Coronary artery (tissue), 2 donors: ENCODE measurements at regions not wholly inside any gene's neighbourhood (a gene's known extent, or its start where the extent isn't known, plus 50 kb on each side); places are given as distances from the start of the nearest gene placed in this dataset.
"Not testable (repeated sequence)": the region's sequence is repeated elsewhere in the genome, so short reads cannot be mapped to it uniquely, and the experiment has no call there.

Source experiments
- DNase-seq: peaks from one replicate; pipeline ENCODE4 v3.0.0-alpha.2; 2017; ENCODE audit warnings: low spot score
- H3K27ac ChIP-seq, 2 donors: fragments of 200-600 bp; sonication (generic); one replicate each; pipeline ENCODE4 v1.5.1; 2016 to 2019
- H3K4me3 ChIP-seq: fragments of 200-600 bp; sonication (generic); 2 replicates; pipeline ENCODE4 v1.5.1; 2016; ENCODE audit warnings: mild to moderate bottlenecking, moderate library complexity
- TF ChIP-seq, protein P1 (sequence below): fragments of 200-600 bp; sonication (generic); IDR thresholded peaks from one replicate; pipeline ENCODE4 v1.5.1; 2019; ENCODE audit warnings: antibody characterized with exemption

DNA sequence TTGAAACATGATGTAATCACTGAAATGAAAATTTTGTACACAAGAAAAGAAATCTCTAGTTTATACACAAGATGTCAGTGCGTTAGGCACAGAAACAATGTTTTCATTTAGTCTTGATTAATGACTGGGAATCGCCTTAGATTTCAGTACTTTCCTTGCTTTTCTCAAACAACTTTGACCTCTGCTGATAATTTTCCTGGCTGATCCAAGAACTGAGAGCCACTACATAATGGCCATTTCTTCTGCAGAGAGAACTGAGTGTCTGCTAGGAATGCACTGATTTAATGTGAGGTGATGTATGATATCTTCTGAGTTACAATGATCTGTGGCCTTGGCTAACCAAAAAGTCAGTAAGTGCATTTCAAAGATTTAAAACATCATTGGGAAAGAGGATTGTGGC lies 308.1 kb downstream of the CTH start:
- TF ChIP-seq, protein P1, sequence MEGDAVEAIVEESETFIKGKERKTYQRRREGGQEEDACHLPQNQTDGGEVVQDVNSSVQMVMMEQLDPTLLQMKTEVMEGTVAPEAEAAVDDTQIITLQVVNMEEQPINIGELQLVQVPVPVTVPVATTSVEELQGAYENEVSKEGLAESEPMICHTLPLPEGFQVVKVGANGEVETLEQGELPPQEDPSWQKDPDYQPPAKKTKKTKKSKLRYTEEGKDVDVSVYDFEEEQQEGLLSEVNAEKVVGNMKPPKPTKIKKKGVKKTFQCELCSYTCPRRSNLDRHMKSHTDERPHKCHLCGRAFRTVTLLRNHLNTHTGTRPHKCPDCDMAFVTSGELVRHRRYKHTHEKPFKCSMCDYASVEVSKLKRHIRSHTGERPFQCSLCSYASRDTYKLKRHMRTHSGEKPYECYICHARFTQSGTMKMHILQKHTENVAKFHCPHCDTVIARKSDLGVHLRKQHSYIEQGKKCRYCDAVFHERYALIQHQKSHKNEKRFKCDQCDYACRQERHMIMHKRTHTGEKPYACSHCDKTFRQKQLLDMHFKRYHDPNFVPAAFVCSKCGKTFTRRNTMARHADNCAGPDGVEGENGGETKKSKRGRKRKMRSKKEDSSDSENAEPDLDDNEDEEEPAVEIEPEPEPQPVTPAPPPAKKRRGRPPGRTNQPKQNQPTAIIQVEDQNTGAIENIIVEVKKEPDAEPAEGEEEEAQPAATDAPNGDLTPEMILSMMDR = no peak
- DNase-seq = no peak
- H3K4me3 ChIP-seq = no peak overlapping the region
- peak overlapping the region in 1 of 2 donors; percentile 48 for H3K27ac ChIP-seq

DNA sequence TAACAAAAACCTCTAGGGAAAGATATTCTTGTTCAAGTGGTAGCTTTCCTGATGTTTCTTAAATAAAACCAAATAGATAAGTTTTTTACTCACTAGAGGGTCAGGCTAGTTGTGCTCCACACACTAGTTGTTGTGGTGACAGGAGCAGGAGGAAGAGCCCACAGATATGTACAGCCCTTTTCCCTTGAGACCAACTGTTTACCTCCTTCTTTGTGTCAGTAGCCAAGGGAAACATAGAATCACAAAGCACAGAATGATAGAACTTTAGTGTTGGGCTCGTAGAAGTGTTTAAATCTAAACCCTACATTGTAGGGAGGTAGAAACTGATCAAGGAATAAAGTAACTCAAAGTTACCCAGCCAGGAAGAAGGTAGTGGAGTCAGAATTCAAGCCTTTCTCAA lies 309.0 kb downstream of the CTH start:
- no peak for DNase-seq
- TF ChIP-seq, protein P1 = no peak
- Histone ChIP-seq H3K4me3 (no peak overlapping the region), H3K27ac (no peak overlapping the region)

DNA sequence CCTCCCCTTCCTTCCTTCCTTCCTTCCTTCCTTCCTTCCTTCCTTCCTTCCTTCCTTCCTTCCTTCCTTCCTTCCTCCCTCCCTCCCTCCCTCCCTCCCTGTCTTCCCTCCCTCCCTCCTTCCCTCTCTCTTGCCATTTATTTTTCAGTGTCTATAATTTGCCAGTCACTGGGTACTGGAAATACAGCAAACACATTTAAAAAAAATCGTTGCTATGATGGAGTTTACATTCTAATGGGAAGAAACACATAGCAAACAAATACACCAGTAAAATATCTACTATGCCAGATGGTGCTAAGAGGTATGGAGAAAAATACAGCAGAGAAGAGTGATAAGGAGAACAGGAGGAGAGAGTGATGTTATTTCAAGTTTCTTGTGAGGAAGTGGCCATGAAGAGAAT lies 309.5 kb downstream of the CTH start:
- no peak overlapping the region for H3K4me3 ChIP-seq
- TF ChIP-seq, protein P1 = no peak
- no peak for DNase-seq
- H3K27ac ChIP-seq = no peak overlapping the region

DNA sequence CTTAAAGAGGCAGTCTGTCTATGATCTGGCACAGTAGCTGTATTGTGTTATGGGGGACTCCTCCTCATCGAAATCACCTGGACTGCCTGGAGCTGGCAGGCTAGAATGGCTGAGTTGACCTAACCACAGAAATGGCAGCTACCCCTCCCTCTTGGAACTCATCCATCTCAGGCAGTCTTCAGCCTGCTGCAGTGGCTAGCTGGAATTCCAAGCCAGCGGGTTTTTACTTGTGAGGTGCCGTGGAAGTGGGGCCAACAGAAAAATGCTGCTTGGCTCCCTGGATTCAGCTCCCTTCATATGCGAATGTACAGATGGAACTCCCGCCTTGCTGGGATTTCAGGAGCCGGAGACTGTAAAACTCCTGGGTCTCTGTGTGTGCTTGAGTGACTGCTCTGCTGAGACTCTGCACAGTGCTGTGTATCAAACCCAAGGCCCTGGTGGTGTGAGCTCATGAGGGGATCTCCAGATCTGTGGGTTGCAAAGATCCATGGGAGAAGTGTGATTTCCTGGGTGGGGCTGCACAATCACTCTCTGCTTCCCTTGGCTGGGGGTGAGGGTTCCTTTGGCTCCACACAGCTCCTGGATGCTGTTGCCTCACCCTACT lies 316.9 kb downstream of the CTH start:
- Histone ChIP-seq H3K4me3 (no peak overlapping the region), H3K27ac (no peak overlapping the region)
- TF ChIP-seq, protein P1 = no peak
- no peak for DNase-seq

DNA sequence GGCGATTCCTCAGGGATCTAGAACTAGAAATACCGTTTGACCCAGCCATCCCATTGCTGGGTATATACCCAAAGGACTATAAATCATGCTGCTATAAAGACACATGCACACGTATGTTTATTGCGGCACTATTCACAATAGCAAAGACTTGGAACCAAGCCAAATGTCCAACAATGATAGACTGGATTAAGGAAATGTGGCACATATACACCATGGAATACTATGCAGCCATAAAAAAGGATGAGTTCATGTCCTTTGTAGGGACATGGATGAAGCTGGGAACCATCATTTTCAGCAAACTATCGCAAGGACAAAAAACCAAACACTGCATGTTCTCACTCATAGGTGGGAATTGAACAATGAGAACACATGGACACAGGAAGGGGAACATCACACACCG lies 311.1 kb downstream of the PTGER3 start:
- H3K4me3 ChIP-seq, H3K27ac ChIP-seq, DNase-seq: not testable (repeated sequence)

DNA sequence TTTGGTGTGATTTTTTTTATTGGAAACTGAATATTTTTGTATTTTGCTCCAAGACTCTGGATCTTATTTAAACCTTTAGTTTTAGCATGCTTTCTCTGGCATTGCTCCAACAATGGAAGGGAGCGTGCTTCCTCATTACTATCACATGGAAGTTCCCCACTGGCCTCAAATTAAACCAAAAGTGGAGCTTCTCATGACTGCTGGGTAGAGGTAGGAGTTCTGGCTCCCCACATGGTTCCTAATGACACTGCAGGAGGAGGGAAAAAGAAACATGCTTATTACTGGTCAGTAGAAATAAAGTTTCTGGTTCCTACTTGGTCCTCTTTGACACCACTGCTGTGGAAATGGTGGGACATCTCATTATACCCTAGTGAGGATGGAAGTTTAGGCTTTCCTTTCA lies 310.5 kb downstream of the PTGER3 start:
- Histone ChIP-seq H3K27ac (no peak overlapping the region), H3K4me3 (no peak overlapping the region)
- no peak for DNase-seq
- TF ChIP-seq, protein P1 = no peak

DNA sequence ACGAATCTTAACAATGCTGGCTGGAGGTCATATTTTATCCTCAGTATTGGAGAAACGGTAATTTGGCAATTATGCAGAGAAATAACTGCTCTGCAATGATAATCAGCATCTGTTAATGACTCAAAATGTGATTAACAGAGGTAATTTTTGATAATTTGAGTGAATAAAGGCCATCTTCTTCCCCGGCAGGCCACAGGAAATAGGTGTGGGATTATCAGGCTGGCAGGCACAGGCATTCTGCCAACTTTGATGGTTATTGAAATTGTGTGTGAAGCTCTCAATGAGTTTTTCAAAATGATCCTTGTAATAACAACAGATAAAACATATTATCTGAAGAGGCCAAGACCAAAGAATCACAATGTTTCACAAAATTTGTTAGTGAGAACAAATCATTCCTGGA lies 309.0 kb downstream of the PTGER3 start:
- TF ChIP-seq, protein P1 = no peak
- Histone ChIP-seq H3K4me3 (no peak overlapping the region), H3K27ac (no peak overlapping the region)
- DNase-seq = no peak

DNA sequence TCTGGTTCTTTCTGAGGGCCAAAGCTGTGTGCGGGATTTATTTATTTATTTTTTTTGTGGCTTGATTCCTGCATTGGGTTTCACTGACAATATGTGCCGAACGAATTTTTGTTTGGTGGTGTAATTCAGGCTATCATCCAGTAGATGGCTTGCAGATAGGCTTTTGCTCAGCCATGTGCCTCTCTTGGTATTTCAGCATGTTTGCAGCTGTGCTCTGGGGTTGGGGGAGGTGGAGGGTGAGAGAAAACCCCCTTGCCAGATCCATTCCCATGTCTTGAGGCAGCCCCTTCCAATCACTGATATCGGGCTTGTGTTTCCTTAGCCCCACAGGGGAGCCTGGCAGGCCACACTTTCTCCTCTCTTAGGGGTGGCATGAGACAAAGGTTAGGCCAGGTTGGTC lies 302.4 kb downstream of the PTGER3 start:
- TF ChIP-seq, protein P1 = no peak
- Histone ChIP-seq H3K27ac (no peak overlapping the region), H3K4me3 (no peak overlapping the region)
- no peak for DNase-seq

DNA sequence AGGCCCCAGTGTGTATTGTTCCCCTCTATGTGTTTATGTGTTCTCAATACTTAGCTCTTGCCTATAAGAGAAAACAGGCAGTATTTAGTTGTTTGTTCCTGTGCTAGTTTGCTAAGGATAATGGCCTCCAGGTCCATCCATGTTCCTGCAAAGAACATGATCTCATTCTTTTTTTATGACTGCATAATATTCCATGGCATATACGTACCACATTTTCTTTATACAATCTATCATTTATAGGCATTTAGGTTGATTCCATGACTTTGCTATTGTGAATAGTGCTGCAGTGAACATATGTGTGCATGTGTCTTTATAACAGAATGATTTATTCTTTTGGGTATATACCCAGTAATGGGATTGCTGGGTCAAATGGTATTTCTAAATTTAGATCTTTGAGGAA lies 301.6 kb downstream of the PTGER3 start:
- not testable (repeated sequence) for DNase-seq, H3K27ac ChIP-seq, H3K4me3 ChIP-seq

DNA sequence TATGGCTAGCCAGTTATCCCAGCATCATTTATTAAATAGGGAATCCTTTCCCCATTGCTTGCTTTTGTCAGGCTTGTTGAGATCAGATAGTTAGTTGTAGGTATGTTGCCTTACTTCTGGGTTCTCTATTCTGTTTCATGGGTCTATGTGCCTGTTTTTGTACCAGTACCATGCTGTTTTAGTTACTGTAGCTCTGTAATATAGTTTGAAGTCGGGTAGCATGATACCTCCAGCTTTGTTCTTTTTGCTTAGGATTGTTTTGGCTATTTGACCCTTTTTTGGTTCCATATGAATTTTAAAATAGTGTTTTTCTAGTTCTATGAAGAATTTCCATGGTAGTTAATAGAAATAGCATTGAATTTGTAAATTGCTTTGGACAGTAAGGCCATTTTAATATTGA lies 300.5 kb downstream of the PTGER3 start:
- not testable (repeated sequence) for H3K4me3 ChIP-seq, DNase-seq

DNA sequence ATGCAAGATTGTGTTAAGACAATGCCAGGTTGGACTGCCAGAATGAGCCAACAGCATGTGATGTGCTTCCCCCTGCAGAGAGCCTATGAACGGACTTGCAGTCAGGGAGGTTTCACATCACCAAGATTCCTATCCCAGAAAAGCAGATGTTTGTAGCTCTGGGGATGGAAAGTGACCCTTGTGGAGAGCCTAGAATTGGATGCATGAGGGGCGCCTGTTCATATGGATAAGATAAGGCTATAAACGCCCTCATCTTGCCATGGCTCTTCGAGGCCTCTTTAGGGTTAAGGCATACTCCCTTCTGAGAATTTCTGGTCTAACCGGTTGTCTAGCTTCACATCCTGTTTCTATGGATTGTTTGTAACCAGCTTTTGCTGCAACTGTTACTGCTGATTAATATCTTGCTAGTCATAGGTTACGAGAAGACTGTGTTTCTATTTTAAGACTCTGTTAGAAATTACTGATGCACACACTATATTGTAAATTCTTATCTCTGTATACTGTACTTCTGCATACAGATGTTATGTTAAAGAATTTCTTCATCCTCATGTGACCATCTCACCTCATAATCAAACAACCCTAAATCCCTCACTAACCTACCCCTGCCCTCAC lies 295.8 kb downstream of the PTGER3 start:
- not testable (repeated sequence) for H3K27ac ChIP-seq, H3K4me3 ChIP-seq, DNase-seq

More for the DNA sequence above, 300.5 kb downstream of the PTGER3 start:
- H3K27ac ChIP-seq = not testable (repeated sequence)
